ENCODE measurements at regions not wholly inside any gene's neighbourhood (a gene's known extent, or its start where the extent isn't known, plus 50 kb on each side); places are given as distances from the start of the nearest gene placed in this dataset.
"Not testable (repeated sequence)": the region's sequence is repeated elsewhere in the genome, so short reads cannot be mapped to it uniquely, and the experiment has no call there.

- DNase-seq: no peak
Observed at GRCh38 chr3:153385343-153385742, 223.3 kb downstream of the RAP2B start.

- no peak for DNase-seq
Observed at GRCh38 chr3:153392363-153392762, 230.3 kb downstream of the RAP2B start.

- no peak for DNase-seq
Observed at GRCh38 chr3:153394017-153394416, 232.0 kb downstream of the RAP2B start.

- DNase-seq: no peak
Observed at GRCh38 chr3:153396581-153396980, 234.6 kb downstream of the RAP2B start.

- DNase-seq: no peak
Observed at GRCh38 chr3:153397794-153398193, 235.8 kb downstream of the RAP2B start.

- DNase-seq: no peak
Observed at GRCh38 chr3:153399636-153400035, 237.6 kb downstream of the RAP2B start.

- no peak for DNase-seq
Observed at GRCh38 chr3:153400641-153401040, 238.6 kb downstream of the RAP2B start.

- DNase-seq: no peak
Observed at GRCh38 chr3:153404157-153404556, 242.1 kb downstream of the RAP2B start.

GRCh38 chr3:153405320-153405719 is 243.3 kb downstream of the RAP2B start:
- not testable (repeated sequence) for DNase-seq

- no peak for DNase-seq
Observed at GRCh38 chr3:153410517-153410916, 248.5 kb downstream of the RAP2B start.

- no peak for DNase-seq
Observed at GRCh38 chr3:153414982-153415381, 253.0 kb downstream of the RAP2B start.

- DNase-seq: no peak
Observed at GRCh38 chr3:153422314-153422713, 260.3 kb downstream of the RAP2B start.

GRCh38 chr3:153423820-153424219 is 261.8 kb downstream of the RAP2B start:
- not testable (repeated sequence) for DNase-seq

- DNase-seq: no peak
Observed at GRCh38 chr3:153426344-153426743, 264.3 kb downstream of the RAP2B start.

- DNase-seq: no peak
Observed at GRCh38 chr3:153426803-153427202, 264.8 kb downstream of the RAP2B start.

- no peak for DNase-seq
Observed at GRCh38 chr3:153429821-153430220, 267.8 kb downstream of the RAP2B start.

- DNase-seq: no peak
Observed at GRCh38 chr3:153431076-153431475, 269.1 kb downstream of the RAP2B start.

GRCh38 chr3:153437666-153438065 is 275.6 kb downstream of the RAP2B start:
- no peak for DNase-seq

- no peak for DNase-seq
Observed at GRCh38 chr3:153438271-153438670, 276.2 kb downstream of the RAP2B start.

- DNase-seq: no peak
Observed at GRCh38 chr3:153439780-153440179, 277.8 kb downstream of the RAP2B start.

- DNase-seq: no peak
Observed at GRCh38 chr3:153440311-153440710, 278.3 kb downstream of the RAP2B start.

- no peak for DNase-seq
Observed at GRCh38 chr3:153442386-153442785, 280.4 kb downstream of the RAP2B start.

- DNase-seq: no peak
Observed at GRCh38 chr3:153442799-153443487, 280.9 kb downstream of the RAP2B start.

GRCh38 chr3:153443961-153444360 is 281.9 kb downstream of the RAP2B start:
- DNase-seq: no peak

- no peak for DNase-seq
Observed at GRCh38 chr3:153445817-153446216, 283.8 kb downstream of the RAP2B start.
